H1 (cell line): ENCODE measurements at regions not wholly inside any gene's neighbourhood (a gene's known extent, or its start where the extent isn't known, plus 50 kb on each side); places are given as distances from the start of the nearest gene placed in this dataset.

Experiments
- CTCF ChIA-PET: fragments of 300-600 bp; sonication (Branson Sonifier 250); formaldehyde crosslinking; loops from one replicate; lab custom pipeline; 2021; ENCODE audit not compliant: partially characterized antibody; lab: Charles Lee
- POLR2A ChIA-PET: fragments of 300-600 bp; sonication (Branson Sonifier 250); formaldehyde crosslinking; loops from one replicate; lab custom pipeline; 2021; ENCODE audit warnings: inconsistent platforms; ENCODE audit not compliant: partially characterized antibody; lab: Charles Lee
- DNase-seq, 2 experiments: peaks; one replicate each; pipeline versions ENCODE4 v3.0.0 to v3.0.0-alpha.2; 2010 to 2022; ENCODE audit warnings: low spot score in 2 of 2, low read depth in 1 of 2, mixed read lengths in 1 of 2
- FAIRE-seq: peaks from 2 replicates; lab custom pipeline; 2011; peaks lifted over from hg19 to GRCh38; lab: Jason Lieb, UNC
- H2AFZ ChIP-seq: 2 replicates; pipeline ENCODE4 v1.8.1; 2012; ENCODE audit warnings: low read length, inconsistent platforms
- H2AK5ac ChIP-seq: 2 replicates; pipeline ENCODE4 v1.6.1; 2013; ENCODE audit warnings: low read depth, low read length
- H2BK120ac ChIP-seq: replicated peaks from 2 replicates; pipeline ENCODE3; 2013; ENCODE audit warnings: low read depth, low read length, inconsistent platforms
- H2BK12ac ChIP-seq: 2 replicates; pipeline ENCODE4 v1.6.1; 2013; ENCODE audit warnings: low read depth, low read length
- H2BK15ac ChIP-seq: 2 replicates; pipeline ENCODE4 v1.6.1; 2013; ENCODE audit warnings: low read length
- H2BK20ac ChIP-seq: 2 replicates; pipeline ENCODE4 v1.6.1; 2013; ENCODE audit warnings: low read length
- H2BK5ac ChIP-seq: 2 replicates; pipeline ENCODE4 v1.6.1; 2013; ENCODE audit warnings: low read depth, low read length
- H3K14ac ChIP-seq: 2 replicates; pipeline ENCODE4 v1.6.1; 2013; ENCODE audit warnings: inconsistent platforms; ENCODE audit not compliant: insufficient read length
- H3K18ac ChIP-seq: 2 replicates; pipeline ENCODE4 v1.6.1; 2013; ENCODE audit warnings: low read length; ENCODE audit errors: extremely low read depth
- H3K23ac ChIP-seq: 2 replicates; pipeline ENCODE4 v1.6.1; 2013; ENCODE audit warnings: inconsistent platforms; ENCODE audit not compliant: insufficient read length
- H3K23me2 ChIP-seq: 2 replicates; pipeline ENCODE4 v1.6.1; 2013; ENCODE audit warnings: low read depth, low read length
- H3K27ac ChIP-seq: 2 replicates; pipeline ENCODE4 v1.6.1; 2011; ENCODE audit warnings: low read depth, low read length, inconsistent platforms
- H3K27me3 ChIP-seq, 4 experiments: replicated peaks in 1 of 4; 1 replicate in 1 of 4; 2 replicates in 3 of 4; pipeline versions ENCODE4 v1.6.1 to v1.8.1; 2011 to 2013; ENCODE audit warnings: low read length in 3 of 4, mild to moderate bottlenecking in 3 of 4, inconsistent platforms in 2 of 4, mixed read lengths in 2 of 4, moderate library complexity in 1 of 4; ENCODE audit not compliant: control insufficient read depth in 3 of 4, insufficient read depth in 3 of 4; ENCODE audit errors: extremely low read depth in 1 of 4
- H3K36me3 ChIP-seq, 4 experiments: 2 replicates each; pipeline versions ENCODE4 v1.6.1 to v1.8.1; 2011 to 2013; ENCODE audit warnings: mild to moderate bottlenecking in 4 of 4, low read length in 3 of 4, moderate library complexity in 2 of 4, control low read depth in 1 of 4, inconsistent platforms in 1 of 4; ENCODE audit not compliant: insufficient read depth in 4 of 4, control insufficient read depth in 2 of 4
- H3K4ac ChIP-seq: replicated peaks from 2 replicates; pipeline ENCODE3; 2013; ENCODE audit warnings: low read length, low read depth, mixed read lengths, inconsistent platforms; ENCODE audit not compliant: insufficient read length
- H3K4me1 ChIP-seq, 4 experiments: replicated peaks in 1 of 4; 1 replicate in 1 of 4; 2 replicates in 3 of 4; pipeline versions ENCODE4 v1.6.1 to v1.8.1; 2011 to 2013; ENCODE audit warnings: low read length in 3 of 4, inconsistent platforms in 2 of 4, mixed read lengths in 1 of 4; ENCODE audit not compliant: insufficient read depth in 4 of 4, control insufficient read depth in 3 of 4
- H3K4me2 ChIP-seq, 2 experiments: 2 replicates each; pipeline versions ENCODE4 v1.6.1 to v1.8.1; 2011 to 2013; ENCODE audit warnings: low read depth in 2 of 2, low read length in 2 of 2, control low read depth in 1 of 2, inconsistent platforms in 1 of 2, mild to moderate bottlenecking in 1 of 2; ENCODE audit not compliant: insufficient read depth in 1 of 2
- H3K4me3 ChIP-seq, 4 experiments: fragments of 200-600, 300-600 bp in 1 of 4; sonication (generic), shearing (Covaris generic), sonication (Bioruptor Twin) in 1 of 4; 2 replicates each; pipeline versions ENCODE4 v1.5.1 to v1.8.1; 2011 to 2016; ENCODE audit warnings: low read length in 4 of 4, low read depth in 3 of 4, control low read depth in 2 of 4, inconsistent platforms in 2 of 4, mild to moderate bottlenecking in 2 of 4, mixed read lengths in 1 of 4, moderate library complexity in 1 of 4; ENCODE audit not compliant: insufficient read depth in 2 of 4; ENCODE audit errors: extremely low read depth in 1 of 4
- H3K56ac ChIP-seq: replicated peaks from 2 replicates; pipeline ENCODE3; 2013; ENCODE audit warnings: low read depth, mild to moderate bottlenecking, mixed read lengths, low read length, inconsistent platforms; ENCODE audit not compliant: insufficient read length
- H3K79me1 ChIP-seq: 2 replicates; pipeline ENCODE4 v1.6.1; 2013; ENCODE audit warnings: low read depth, low read length, control low read depth
- H3K79me2 ChIP-seq, 2 experiments: 2 replicates each; pipeline versions ENCODE4 v1.6.1 to v1.8.1; 2012 to 2013; ENCODE audit warnings: low read length in 2 of 2, mild to moderate bottlenecking in 2 of 2, inconsistent platforms in 1 of 2; ENCODE audit not compliant: insufficient read depth in 2 of 2, control insufficient read depth in 1 of 2
- H3K9ac ChIP-seq, 4 experiments: replicated peaks in 1 of 4; 1 replicate in 1 of 4; 2 replicates in 3 of 4; pipeline versions ENCODE4 v1.6.1 to v1.8.1; 2011 to 2013; ENCODE audit warnings: low read depth in 3 of 4, low read length in 3 of 4, control low read depth in 2 of 4, mild to moderate bottlenecking in 2 of 4, moderate library complexity in 2 of 4, inconsistent platforms in 1 of 4; ENCODE audit errors: extremely low read depth in 1 of 4
- H3K9me3 ChIP-seq, 2 experiments: 2 replicates each; pipeline versions ENCODE4 v1.6.1 to v1.8.1; 2012 to 2013; ENCODE audit warnings: mild to moderate bottlenecking in 2 of 2, moderate library complexity in 2 of 2, control low read depth in 1 of 2, inconsistent platforms in 1 of 2, low read depth in 1 of 2, low read length in 1 of 2, mixed read lengths in 1 of 2; ENCODE audit not compliant: insufficient read depth in 2 of 2
- H4K20me1 ChIP-seq, 2 experiments: replicated peaks in 1 of 2; 2 replicates each; pipeline versions ENCODE3 to v1.8.1; 2011 to 2013; ENCODE audit warnings: inconsistent platforms in 2 of 2, low read length in 2 of 2, mild to moderate bottlenecking in 1 of 2; ENCODE audit not compliant: insufficient read depth in 2 of 2, control insufficient read depth in 1 of 2
- H4K5ac ChIP-seq: 2 replicates; pipeline ENCODE4 v1.6.1; 2013; ENCODE audit warnings: low read length, low read depth, mixed read lengths, inconsistent platforms; ENCODE audit not compliant: insufficient read length
- H4K8ac ChIP-seq: 2 replicates; pipeline ENCODE4 v1.8.0; 2013; ENCODE audit warnings: mild to moderate bottlenecking, moderate library complexity, low read length, inconsistent platforms; ENCODE audit not compliant: insufficient read depth; ENCODE audit errors: extremely low read depth
- H4K91ac ChIP-seq: replicated peaks from 2 replicates; pipeline ENCODE3; 2013; ENCODE audit warnings: low read length, mixed read lengths, inconsistent platforms; ENCODE audit not compliant: insufficient read length
- BRCA1 ChIP-seq: IDR thresholded peaks from 2 replicates; pipeline ENCODE4 v1.6.1; 2012; ENCODE audit warnings: low read depth, low read length, improper control_type of control experiment
- CTBP2 ChIP-seq: IDR thresholded peaks from 2 replicates; pipeline ENCODE4 v1.7.0; 2011; ENCODE audit warnings: borderline replicate concordance, mild to moderate bottlenecking, moderate library complexity, mixed read lengths, low read length; ENCODE audit not compliant: insufficient read depth, insufficient read length
- EGR1 ChIP-seq: IDR thresholded peaks from 2 replicates; pipeline ENCODE4 v1.6.1; 2011; ENCODE audit warnings: low read depth, low read length, borderline replicate concordance
- EZH2 ChIP-seq: fragments of 200-600 bp; sonication (generic); IDR thresholded peaks from 2 replicates; pipeline ENCODE4 v1.7.1; 2012; ENCODE audit warnings: low read depth, mild to moderate bottlenecking, moderate library complexity, low read length, inconsistent platforms; ENCODE audit not compliant: severe bottlenecking
- HDAC6 ChIP-seq: IDR thresholded peaks from one replicate; pipeline ENCODE4 v1.7.1; 2012; ENCODE audit warnings: low read depth, mild to moderate bottlenecking, inconsistent platforms, low read length, moderate library complexity
- JUND ChIP-seq: IDR thresholded peaks from 2 replicates; pipeline ENCODE4 v1.6.1; 2011; ENCODE audit warnings: mild to moderate bottlenecking, improper control_type of control experiment, low read length
- KDM4A ChIP-seq: IDR thresholded peaks from one replicate; pipeline ENCODE4 v1.7.1; 2012; ENCODE audit warnings: low read depth, mild to moderate bottlenecking, moderate library complexity, low read length, inconsistent platforms; ENCODE audit not compliant: severe bottlenecking
- PHF8 ChIP-seq: fragments of 200-600 bp; sonication (generic); conservative IDR thresholded peaks from 2 replicates; pipeline ENCODE4 v1.7.1; 2012; ENCODE audit warnings: low read depth, mild to moderate bottlenecking, inconsistent platforms, low read length, moderate library complexity
- SIN3A ChIP-seq, 2 experiments: IDR thresholded peaks in 1 of 2; conservative IDR thresholded peaks in 1 of 2; 2 replicates each; pipeline ENCODE4 v1.6.1; 2011 to 2012; ENCODE audit warnings: low read length in 2 of 2, improper control_type of control experiment in 1 of 2, low read depth in 1 of 2, mild to moderate bottlenecking in 1 of 2
- SIRT6 ChIP-seq: IDR thresholded peaks from one replicate; pipeline ENCODE4 v1.7.1; 2012; ENCODE audit warnings: low read length, inconsistent platforms
- SRF ChIP-seq: IDR thresholded peaks from 2 replicates; pipeline ENCODE4 v1.6.1; 2011; ENCODE audit warnings: mild to moderate bottlenecking, low read depth, low read length, moderate library complexity
- TAF1 ChIP-seq: IDR thresholded peaks from 2 replicates; pipeline ENCODE4 v1.6.1; 2011; ENCODE audit warnings: mild to moderate bottlenecking, low read depth, low read length
- TBP ChIP-seq: IDR thresholded peaks from 2 replicates; pipeline ENCODE4 v1.6.1; 2011; ENCODE audit warnings: low read depth, low read length, improper control_type of control experiment
- ZNF274 ChIP-seq: IDR thresholded peaks from 2 replicates; pipeline ENCODE4 v1.7.0; 2012; ENCODE audit warnings: low read length, borderline replicate concordance; ENCODE audit errors: extremely low read depth
- WGBS, 2 experiments: shearing (Covaris generic) in 1 of 2; methylation state at CpG; one replicate each; pipeline versions ENCODE4 v1.1.6 to v1.1.7; 2013 to 2015; ENCODE audit warnings: low lambda C conversion rate in 2 of 2, mixed read lengths in 2 of 2, inconsistent platforms in 1 of 2, low coverage in 1 of 2, missing lambda C conversion rate in 1 of 2; ENCODE audit not compliant: insufficient replicate concordance in 2 of 2, insufficient coverage in 1 of 2, insufficient read length in 1 of 2; ENCODE audit errors: extremely low coverage in 1 of 2, missing lambda C conversion rate in 1 of 2; 5-methylcytosine and 5-hydroxymethylcytosine counted together
- TF ChIP-seq, protein P1 (sequence below): IDR thresholded peaks from 2 replicates; pipeline ENCODE4 v1.6.1; 2012; ENCODE audit warnings: inconsistent platforms

DNA sequence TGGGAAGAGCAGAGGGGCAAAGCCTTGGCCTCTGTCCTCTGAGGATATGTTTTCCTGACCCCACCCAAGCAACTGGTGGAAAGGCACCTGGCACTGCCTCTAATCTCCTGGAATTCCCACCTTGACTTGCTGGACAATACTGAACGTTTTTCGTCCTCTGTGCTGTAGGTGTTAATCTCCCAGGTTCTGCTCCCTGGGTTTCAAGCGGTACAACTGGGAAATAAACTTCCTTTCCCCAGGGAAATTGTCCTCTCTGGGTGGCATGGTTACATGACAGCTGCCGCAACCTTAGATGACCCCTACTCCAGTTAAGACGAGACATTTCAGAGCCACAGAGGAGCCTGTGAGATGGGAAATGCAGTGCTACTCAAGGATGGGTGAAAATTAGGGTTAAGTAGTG, 57.3 kb upstream of the BCAR3 start:
- TF ChIP-seq SRF (no peak), EGR1 (no peak), TBP (no peak), TAF1 (no peak), HDAC6 (no peak), CTBP2 (no peak), SIN3A (conservative IDR thresholded peaks at IDR 0.05 in 1 of 2, IDR thresholded peaks at IDR 0.05 in 1 of 2; ENCODE audit: low read depth in 1 of 2, low read length in 2 of 2) (no peak), EZH2 (no peak), ZNF274 (no peak), JUND (no peak), KDM4A (no peak), SIRT6 (no peak), PHF8 (no peak), BRCA1 (no peak)
- TF ChIP-seq, protein P1, sequence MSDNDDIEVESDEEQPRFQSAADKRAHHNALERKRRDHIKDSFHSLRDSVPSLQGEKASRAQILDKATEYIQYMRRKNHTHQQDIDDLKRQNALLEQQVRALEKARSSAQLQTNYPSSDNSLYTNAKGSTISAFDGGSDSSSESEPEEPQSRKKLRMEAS: no peak
- no peak overlapping the region for H4K91ac ChIP-seq
- H2BK12ac ChIP-seq: no peak overlapping the region
- H4K20me1 ChIP-seq: no peaks in the 10 kb centered on the region
- no peaks in the 10 kb centered on the region for H3K79me1 ChIP-seq
- H3K4me3 ChIP-seq: no peak overlapping the region
- H3K4me1 ChIP-seq: no peaks in the 10 kb centered on the region
- H3K27ac ChIP-seq: no peak overlapping the region
- POLR2A ChIA-PET: no interaction called here
- H3K9me3 ChIP-seq: no peaks in the 10 kb centered on the region
- no peaks in the 10 kb centered on the region for H3K23me2 ChIP-seq
- no peak overlapping the region for H2BK15ac ChIP-seq
- H2AFZ ChIP-seq: no peak overlapping the region
- H4K5ac ChIP-seq: no peak overlapping the region
- FAIRE-seq (no peak), DNase-seq (no peak)
- H2BK120ac ChIP-seq: no peak overlapping the region
- H2AK5ac ChIP-seq: no peak overlapping the region
- no peak overlapping the region for H2BK20ac ChIP-seq
- no peak overlapping the region for H3K14ac ChIP-seq
- no peak overlapping the region for H3K23ac ChIP-seq
- H2BK5ac ChIP-seq: no peak overlapping the region
- H3K4me2 ChIP-seq: no peak overlapping the region
- no peak overlapping the region for H3K9ac ChIP-seq
- 83% methylated on average over 5 of the region's 5 CpGs; no CpG with 5 or more reads in 1 of the 2 experiments for WGBS, 2 experiments
- H3K4ac ChIP-seq: no peak overlapping the region
- CTCF ChIA-PET: interaction anchor here (1.0 to 5.4 kb wide), 6 partner anchors 14 to 110 kb away, joined by 3 to 41 read pairs (median 6); no protein-coding TSS in a partner anchor
- H3K79me2 ChIP-seq: no peaks in the 10 kb centered on the region
- no peak overlapping the region for H3K56ac ChIP-seq
- no peaks in the 10 kb centered on the region for H3K36me3 ChIP-seq
- no peak overlapping the region for H3K18ac ChIP-seq
- no peak overlapping the region for H4K8ac ChIP-seq
- H3K27me3 ChIP-seq: no peaks in the 10 kb centered on the region
